IPS-NIHi11 (cell line): ENCODE measurements at regions not wholly inside any gene's neighbourhood (a gene's known extent, or its start where the extent isn't known, plus 50 kb on each side); places are given as distances from the start of the nearest gene placed in this dataset.

Experiments
- DNase-seq: peaks from one replicate; pipeline ENCODE4 v3.0.0; 2012; ENCODE audit warnings: mixed read lengths, low spot score

DNA sequence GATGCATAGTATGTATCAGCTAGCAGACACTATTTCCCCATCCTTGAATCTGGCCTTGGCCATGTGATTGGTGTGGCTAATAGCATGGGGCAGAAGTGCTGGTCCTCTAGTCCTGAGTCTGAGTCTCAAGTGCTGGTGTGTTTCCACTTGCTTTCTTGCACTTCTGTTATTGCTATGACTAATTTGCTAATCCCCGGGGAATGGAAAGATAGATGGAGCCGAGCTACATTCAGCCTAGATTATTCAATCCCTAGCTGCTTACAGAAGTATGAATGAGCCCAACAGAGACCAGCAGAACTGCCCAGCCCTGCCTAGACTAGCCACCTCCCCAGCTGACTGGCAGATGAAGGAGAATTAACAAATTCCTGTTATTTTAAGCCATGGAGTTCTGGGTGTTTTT is 53.2 kb upstream of the SYPL1 start:
- no peak for DNase-seq

GRCh38 chr7:106163257-106163656 is 51.1 kb upstream of the SYPL1 start:
- no peak for DNase-seq
